Sigmoid colon (tissue), 6 donors: ENCODE measurements at regions not wholly inside any gene's neighbourhood (a gene's known extent, or its start where the extent isn't known, plus 50 kb on each side); places are given as distances from the start of the nearest gene placed in this dataset.

Experiments used
- DNase-seq: peaks from one replicate; pipeline ENCODE4 v3.0.0-alpha.2; 2019
- H3K27ac ChIP-seq, 4 donors: fragments of 200-600 bp; sonication (generic); one replicate each; pipeline ENCODE4 v1.5.1; 2016 to 2019; ENCODE audit warnings: mild to moderate bottlenecking in 1 of 4
- H3K27me3 ChIP-seq, 3 donors: fragments of 200-600 bp; sonication (generic); one replicate each; pipeline ENCODE4 v1.5.1; 2019; ENCODE audit warnings: mild to moderate bottlenecking in 1 of 3
- H3K36me3 ChIP-seq, 4 donors: fragments of 200-600 bp; sonication (generic); one replicate each; pipeline ENCODE4 v1.5.1; 2016 to 2019
- H3K4me1 ChIP-seq, 4 donors: fragments of 200-600 bp; sonication (generic); one replicate each; pipeline ENCODE4 v1.5.1; 2017 to 2019
- H3K4me3 ChIP-seq, 4 donors: fragments of 200-600 bp; sonication (generic); one replicate each; pipeline ENCODE4 v1.5.1; 2017 to 2019; ENCODE audit warnings: mild to moderate bottlenecking in 2 of 4, moderate library complexity in 1 of 4
- H3K9me3 ChIP-seq, 4 donors: fragments of 200-600 bp in 3 of 4; sonication (generic) in 3 of 4; one replicate each; pipeline versions ENCODE4 v1.5.1 to v1.6.1; 2013 to 2019
- EP300 ChIP-seq, 4 donors: sonication (generic); formaldehyde crosslinking; IDR thresholded peaks; one replicate each; pipeline ENCODE4 v1.6.1; 2017; ENCODE audit warnings: antibody characterized with exemption in 4 of 4
- POLR2A ChIP-seq, 2 donors: fragments of 450-650 bp; IDR thresholded peaks; one replicate each; pipeline ENCODE4 v1.6.1; 2016; ENCODE audit warnings: antibody characterized with exemption in 2 of 2, mild to moderate bottlenecking in 2 of 2, moderate library complexity in 2 of 2
- POLR2AphosphoS5 ChIP-seq, 4 donors: sonication (generic); formaldehyde crosslinking; IDR thresholded peaks; one replicate each; pipeline ENCODE4 v1.6.1; 2017; ENCODE audit warnings: antibody characterized with exemption in 4 of 4
- WGBS, 2 donors: extraction: QIAGEN DNeasy Blood & Tissue Kit; methylation state at CpG; one replicate each; pipeline ENCODE4 v1.1.7; 2013; 5-methylcytosine and 5-hydroxymethylcytosine counted together
- intact Hi-C: fragments of 100-400 bp; cut with DNase I; formaldehyde crosslinking; loops from one replicate; pipeline ENCODE4 v1.15.1; 2023
- TF ChIP-seq, protein P1 (sequence below), 4 experiments: fragments of 450-650 bp in 3 of 4; fragments of 200-600 bp in 1 of 4; IDR thresholded peaks; one replicate each; pipeline ENCODE4 v1.5.1; 2016 to 2019; ENCODE audit warnings: antibody characterized with exemption in 4 of 4, mild to moderate bottlenecking in 3 of 4, moderate library complexity in 2 of 4
- donor health status: healthy with polysubstance abuse.
- donor health status: healthy.

DNA sequence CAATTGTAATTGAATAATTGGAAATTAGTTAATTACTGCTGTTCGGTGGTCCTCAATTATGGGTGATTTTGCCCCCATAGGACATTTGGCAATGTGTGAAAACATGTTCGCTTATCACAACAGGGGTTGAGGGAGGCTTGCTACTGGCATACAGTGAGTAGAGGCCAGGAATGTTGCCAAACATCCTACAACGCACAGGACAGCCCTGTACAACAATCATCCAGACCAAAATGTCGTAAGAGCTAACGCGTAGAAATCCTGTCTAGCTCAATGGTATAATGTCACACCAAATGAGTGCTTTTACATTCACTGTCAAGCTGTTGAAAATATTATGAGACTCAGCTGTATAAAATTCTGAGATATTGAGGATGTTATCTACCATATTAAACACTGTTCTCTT lies 464.4 kb upstream of the TUSC1 start:
- TF ChIP-seq EP300 (IDR thresholded peaks at IDR 0.05) (no peak), POLR2AphosphoS5 (IDR thresholded peaks at IDR 0.05) (no peak), POLR2A (IDR thresholded peaks at IDR 0.05) (no peak)
- TF ChIP-seq, protein P1, sequence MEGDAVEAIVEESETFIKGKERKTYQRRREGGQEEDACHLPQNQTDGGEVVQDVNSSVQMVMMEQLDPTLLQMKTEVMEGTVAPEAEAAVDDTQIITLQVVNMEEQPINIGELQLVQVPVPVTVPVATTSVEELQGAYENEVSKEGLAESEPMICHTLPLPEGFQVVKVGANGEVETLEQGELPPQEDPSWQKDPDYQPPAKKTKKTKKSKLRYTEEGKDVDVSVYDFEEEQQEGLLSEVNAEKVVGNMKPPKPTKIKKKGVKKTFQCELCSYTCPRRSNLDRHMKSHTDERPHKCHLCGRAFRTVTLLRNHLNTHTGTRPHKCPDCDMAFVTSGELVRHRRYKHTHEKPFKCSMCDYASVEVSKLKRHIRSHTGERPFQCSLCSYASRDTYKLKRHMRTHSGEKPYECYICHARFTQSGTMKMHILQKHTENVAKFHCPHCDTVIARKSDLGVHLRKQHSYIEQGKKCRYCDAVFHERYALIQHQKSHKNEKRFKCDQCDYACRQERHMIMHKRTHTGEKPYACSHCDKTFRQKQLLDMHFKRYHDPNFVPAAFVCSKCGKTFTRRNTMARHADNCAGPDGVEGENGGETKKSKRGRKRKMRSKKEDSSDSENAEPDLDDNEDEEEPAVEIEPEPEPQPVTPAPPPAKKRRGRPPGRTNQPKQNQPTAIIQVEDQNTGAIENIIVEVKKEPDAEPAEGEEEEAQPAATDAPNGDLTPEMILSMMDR (IDR thresholded peaks at IDR 0.05), result no peak
- Histone ChIP-seq H3K27ac (no peak overlapping the region), H3K4me1 (no peaks in the 10 kb centered on the region), H3K4me3 (no peak overlapping the region), H3K36me3 (no peaks in the 10 kb centered on the region), H3K27me3 (no peaks in the 10 kb centered on the region), H3K9me3 (no peaks in the 10 kb centered on the region)
- intact Hi-C loops, result no loop called here
- WGBS, 2 donors, result 92 to 93% methylated on average over 6 of the region's 6 CpGs
- DNase-seq, result no peak

DNA sequence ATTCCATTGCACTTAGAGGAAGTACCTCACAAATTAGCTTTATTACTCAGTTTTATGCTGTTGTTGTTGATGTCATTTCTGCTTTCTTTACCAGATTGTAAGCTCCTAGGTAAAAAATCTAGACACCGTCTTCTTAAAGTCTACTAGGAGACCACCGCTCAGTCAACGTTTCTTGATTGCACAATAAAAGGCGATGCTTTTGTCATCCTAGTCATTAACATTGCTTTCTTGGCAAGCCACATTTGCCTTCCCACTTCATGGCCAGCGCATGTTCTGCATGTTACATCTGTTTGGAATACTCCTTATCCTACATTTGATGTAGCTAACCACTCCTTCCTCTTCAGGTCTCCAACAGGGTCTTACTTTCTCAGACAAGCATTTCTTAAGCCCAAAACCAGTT lies 464.0 kb upstream of the TUSC1 start:
- intact Hi-C loops, result no loop called here
- TF ChIP-seq POLR2AphosphoS5 (IDR thresholded peaks at IDR 0.05), result no peak
- no peak for TF ChIP-seq EP300 (IDR thresholded peaks at IDR 0.05)
- no peak for TF ChIP-seq POLR2A (IDR thresholded peaks at IDR 0.05)
- TF ChIP-seq, protein P1 (IDR thresholded peaks at IDR 0.05), result no peak
- H3K4me1 ChIP-seq, result no peaks in the 10 kb centered on the region
- no peak overlapping the region for H3K4me3 ChIP-seq
- no peaks in the 10 kb centered on the region for H3K36me3 ChIP-seq
- no peaks in the 10 kb centered on the region for H3K27me3 ChIP-seq
- no peaks in the 10 kb centered on the region for H3K9me3 ChIP-seq
- DNase-seq, result no peak
- no peak overlapping the region for H3K27ac ChIP-seq
- 88% methylated on average over 5 of the region's 5 CpGs for WGBS, 2 donors

DNA sequence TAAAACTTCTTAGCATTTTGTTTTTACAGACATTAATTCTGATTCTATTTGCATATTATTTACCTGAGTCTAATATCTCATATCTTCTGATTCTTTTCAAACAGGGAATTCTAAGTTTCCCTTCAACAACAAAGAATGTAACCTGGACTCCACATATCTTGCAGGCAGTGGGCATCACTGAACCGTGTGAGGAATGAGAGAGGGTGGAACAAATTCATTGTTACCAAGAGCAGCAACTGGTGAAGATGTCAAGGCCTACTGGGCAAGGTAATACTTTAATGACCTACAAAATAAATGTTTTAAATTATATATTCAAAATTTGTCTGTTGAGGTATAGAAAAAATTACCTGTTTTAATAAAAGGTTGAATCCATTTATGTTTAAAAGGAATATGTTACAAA lies 455.3 kb upstream of the TUSC1 start:
- DNase-seq, result no peak
- Histone ChIP-seq H3K36me3 (no peaks in the 10 kb centered on the region), H3K4me3 (no peak overlapping the region), H3K9me3 (no peaks in the 10 kb centered on the region), H3K4me1 (no peaks in the 10 kb centered on the region), H3K27ac (no peak overlapping the region), H3K27me3 (no peaks in the 10 kb centered on the region)
- TF ChIP-seq POLR2A (IDR thresholded peaks at IDR 0.05) (no peak), EP300 (IDR thresholded peaks at IDR 0.05) (no peak), POLR2AphosphoS5 (IDR thresholded peaks at IDR 0.05) (no peak)
- TF ChIP-seq, protein P1 (IDR thresholded peaks at IDR 0.05), result no peak
- WGBS, 2 donors, result 75 to 77% methylated on average over 1 of the region's 1 CpG
- intact Hi-C loops, result no loop called here

DNA sequence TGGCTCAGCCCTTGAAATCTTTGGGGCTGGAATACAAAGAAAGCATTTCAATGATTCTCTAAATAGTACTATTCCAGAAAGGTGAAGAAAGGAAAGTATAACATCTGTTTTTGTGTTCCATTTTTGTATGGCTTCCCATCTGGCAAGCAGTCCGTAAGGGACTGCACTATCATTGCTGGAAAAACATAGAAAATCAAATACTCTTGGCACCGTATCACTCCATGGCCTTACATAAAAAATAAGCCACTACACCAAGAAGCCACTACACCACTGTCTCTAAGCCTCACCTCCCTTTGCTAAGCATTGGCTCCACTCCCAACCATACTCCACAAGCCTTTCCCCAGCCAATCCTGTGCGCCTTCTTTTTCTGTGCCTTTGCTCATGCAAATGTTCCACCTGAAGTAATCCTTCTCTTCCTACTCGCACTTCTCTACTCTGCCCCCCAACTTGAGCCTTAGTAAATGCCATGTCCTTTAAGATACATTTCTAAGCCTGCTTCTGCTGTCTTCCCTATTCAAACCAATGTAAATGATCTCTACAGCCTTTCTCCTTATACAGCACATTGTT lies 454.6 kb upstream of the TUSC1 start:
- intact Hi-C loops, result no loop called here
- Histone ChIP-seq H3K9me3 (no peaks in the 10 kb centered on the region), H3K4me3 (no peak overlapping the region), H3K27ac (no peak overlapping the region), H3K4me1 (no peaks in the 10 kb centered on the region), H3K27me3 (no peaks in the 10 kb centered on the region), H3K36me3 (no peaks in the 10 kb centered on the region)
- no peak for DNase-seq
- WGBS, 2 donors, result 86 to 91% methylated on average over 4 of the region's 4 CpGs
- TF ChIP-seq POLR2AphosphoS5 (IDR thresholded peaks at IDR 0.05) (no peak), POLR2A (IDR thresholded peaks at IDR 0.05) (no peak), EP300 (IDR thresholded peaks at IDR 0.05) (no peak)
- TF ChIP-seq, protein P1 (IDR thresholded peaks at IDR 0.05), result no peak

DNA sequence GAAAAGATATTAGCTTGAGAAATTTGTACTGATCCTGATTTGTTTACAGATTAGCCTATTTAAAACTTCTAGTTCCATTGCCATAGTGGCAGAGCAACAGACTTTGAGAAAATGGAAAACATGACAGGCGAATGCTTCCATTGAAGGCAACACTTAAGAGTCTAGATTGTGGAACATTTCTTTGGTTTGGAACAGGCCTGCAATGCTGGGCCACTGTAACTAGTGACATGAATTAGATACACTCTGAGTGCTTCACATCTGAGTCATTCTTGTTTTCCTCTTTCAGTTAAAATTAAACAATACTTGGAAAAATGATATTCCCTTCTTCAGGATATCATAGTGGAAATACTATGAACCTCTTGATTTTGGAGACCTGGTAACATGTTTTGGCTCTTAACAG lies 453.6 kb upstream of the TUSC1 start:
- whole genome bisulfite sequencing, 2 donors, result 91 to 94% methylated on average over 1 of the region's 1 CpG
- TF ChIP-seq EP300 (IDR thresholded peaks at IDR 0.05) (no peak), POLR2A (IDR thresholded peaks at IDR 0.05) (no peak), POLR2AphosphoS5 (IDR thresholded peaks at IDR 0.05) (no peak)
- TF ChIP-seq, protein P1 (IDR thresholded peaks at IDR 0.05), result no peak
- intact Hi-C loops, result no loop called here
- no peaks in the 10 kb centered on the region for H3K27me3 ChIP-seq
- H3K27ac ChIP-seq, result no peak overlapping the region
- no peak for DNase-seq
- no peak overlapping the region for H3K4me3 ChIP-seq
- no peaks in the 10 kb centered on the region for H3K4me1 ChIP-seq
- no peaks in the 10 kb centered on the region for H3K9me3 ChIP-seq
- no peaks in the 10 kb centered on the region for H3K36me3 ChIP-seq
